SKM-1 (cell line): ENCODE measurements at regions not wholly inside any gene's neighbourhood (a gene's known extent, or its start where the extent isn't known, plus 50 kb on each side); places are given as distances from the start of the nearest gene placed in this dataset.

ENCODE experiments used
- DNase-seq: peaks from one replicate; lab custom pipeline; 2025; ENCODE audit not compliant: unreplicated experiment; lab: John Stamatoyannopoulos, UW

- DNase-seq = no peak
These were observed 262.0 kb downstream of the STK31 start for GRCh38 chr7:23972057-23972456.

- no peak for DNase-seq
These were observed 263.2 kb downstream of the STK31 start for GRCh38 chr7:23973264-23973663.

GRCh38 chr7:23980081-23980480 is 270.1 kb downstream of the STK31 start:
- DNase-seq = no peak

GRCh38 chr7:23981314-23981713 is 271.3 kb downstream of the STK31 start:
- DNase-seq = no peak

GRCh38 chr7:23981758-23982157 is 271.7 kb downstream of the STK31 start:
- DNase-seq = no peak

- no peak for DNase-seq
These were observed 278.5 kb upstream of the NPY start for GRCh38 chr7:24005517-24005916.

- no peak for DNase-seq
These were observed 273.5 kb upstream of the NPY start for GRCh38 chr7:24010495-24010894.

GRCh38 chr7:24017519-24017918 is 266.5 kb upstream of the NPY start:
- DNase-seq = no peak

GRCh38 chr7:24018331-24018730 is 265.7 kb upstream of the NPY start:
- no peak for DNase-seq

- no peak for DNase-seq
These were observed 264.1 kb upstream of the NPY start for GRCh38 chr7:24019841-24020240.

- DNase-seq = no peak
These were observed 259.5 kb upstream of the NPY start for GRCh38 chr7:24024276-24025068.

GRCh38 chr7:24025094-24025493 is 258.9 kb upstream of the NPY start:
- DNase-seq = no peak

- DNase-seq = no peak
These were observed 258.2 kb upstream of the NPY start for GRCh38 chr7:24025765-24026164.

- DNase-seq = no peak
These were observed 257.6 kb upstream of the NPY start for GRCh38 chr7:24026351-24026750.

- DNase-seq = no peak
These were observed 254.9 kb upstream of the NPY start for GRCh38 chr7:24029068-24029467.

GRCh38 chr7:24034251-24034650 is 249.7 kb upstream of the NPY start:
- no peak for DNase-seq

- DNase-seq = no peak
These were observed 248.5 kb upstream of the NPY start for GRCh38 chr7:24035366-24036032.

GRCh38 chr7:24036033-24036412 is 248.0 kb upstream of the NPY start:
- no peak for DNase-seq

GRCh38 chr7:24038993-24039392 is 245.0 kb upstream of the NPY start:
- DNase-seq = no peak

GRCh38 chr7:24039991-24040624 is 243.9 kb upstream of the NPY start:
- DNase-seq = no peak

- no peak for DNase-seq
These were observed 242.0 kb upstream of the NPY start for GRCh38 chr7:24042028-24042427.

- DNase-seq = no peak
These were observed 234.7 kb upstream of the NPY start for GRCh38 chr7:24049296-24049695.
